Activated naive CD4-positive, alpha-beta T cell treated with anti-CD3 and anti-CD28 coated beads, Interleukin-2, amount 50 U/mL, for 16 hours (primary cell): ENCODE measurements at regions not wholly inside any gene's neighbourhood (a gene's known extent, or its start where the extent isn't known, plus 50 kb on each side); places are given as distances from the start of the nearest gene placed in this dataset.
A peak's percentile ranks its signal among the peaks of the same experiment; 100 is the strongest.

Source experiments
- DNase-seq: peaks from one replicate; pipeline ENCODE4 v3.0.0-alpha.2; 2020

DNA sequence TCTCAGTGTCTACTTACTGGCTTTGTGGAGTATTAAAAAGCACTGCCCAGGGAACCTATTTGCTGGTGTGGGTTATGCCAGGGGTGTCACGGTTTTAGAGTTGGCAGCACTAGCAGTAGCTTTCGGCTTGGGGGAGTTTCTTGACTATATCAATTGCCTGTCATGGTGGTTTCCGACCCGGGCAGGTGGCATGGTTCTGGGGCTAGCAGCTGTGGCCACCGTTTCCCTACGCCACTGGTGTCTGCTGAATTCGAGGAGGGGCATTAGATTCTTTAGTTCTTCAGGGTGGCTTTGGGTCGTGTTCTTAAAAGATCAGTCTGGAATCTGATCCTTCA, 55.6 kb upstream of the FOXC1 start:
- no peak for DNase-seq

DNA sequence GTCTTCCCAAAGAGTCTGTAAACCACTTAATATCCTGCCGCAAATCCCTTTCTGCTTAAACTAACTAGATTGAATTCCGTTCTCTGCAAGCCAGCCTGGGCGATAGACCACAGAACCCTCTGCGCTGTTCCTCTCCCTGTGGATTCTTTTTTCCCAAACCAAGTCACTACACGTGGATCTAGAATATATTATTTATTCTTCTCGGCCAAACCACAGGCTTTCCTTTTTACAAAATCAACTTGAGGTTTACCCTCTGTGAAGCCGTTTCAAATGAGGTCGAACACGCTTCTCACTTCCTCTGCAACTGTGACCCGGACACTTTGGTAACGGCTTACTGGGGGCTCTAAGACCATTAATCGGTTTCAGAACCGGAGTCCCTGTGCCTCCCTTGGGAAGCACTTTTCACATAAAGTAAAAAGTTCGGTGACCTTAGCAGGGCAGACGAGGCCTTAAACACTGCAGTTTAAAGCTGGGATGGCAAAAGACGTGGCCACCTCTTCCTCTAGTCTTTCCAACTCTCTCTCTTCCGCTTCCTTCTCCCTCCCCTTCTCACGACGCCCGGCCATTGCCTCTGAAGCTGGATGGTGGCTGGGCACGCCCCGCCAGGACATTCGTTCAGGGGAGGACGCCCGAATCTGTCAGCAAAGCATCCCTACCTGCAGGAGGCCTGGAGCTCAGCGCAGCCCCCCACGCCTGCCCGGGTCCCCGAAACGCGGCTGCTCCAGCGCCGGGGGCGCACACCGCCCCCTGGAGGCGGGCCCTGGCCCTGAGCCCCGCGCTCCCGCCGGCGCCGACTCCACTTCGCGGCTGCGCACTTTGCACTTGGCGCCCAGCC, 55.0 kb upstream of the FOXC1 start:
- DNase-seq = peak; percentile 78

DNA sequence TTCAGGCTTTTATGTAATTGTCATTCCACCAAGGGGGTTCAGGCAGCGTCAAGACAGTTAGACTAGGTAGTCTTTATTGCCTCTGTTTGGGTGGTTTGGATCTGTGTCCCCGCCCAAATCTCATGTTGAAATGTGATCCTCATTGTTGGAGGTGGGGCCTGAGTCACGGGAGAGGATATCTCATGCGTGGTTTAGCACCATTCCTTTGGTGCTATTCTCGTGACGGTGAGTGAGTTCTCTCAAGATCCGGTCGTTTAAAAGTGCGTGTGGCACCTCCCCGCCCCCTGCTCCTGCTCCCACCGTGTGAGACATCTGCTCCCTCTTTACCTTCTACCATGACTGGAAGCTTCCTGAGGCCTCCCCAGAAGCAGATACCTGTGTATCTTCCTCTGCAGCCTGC, 51.3 kb upstream of the FOXC1 start:
- DNase-seq = no peak
